Activated CD8-positive, alpha-beta memory T cell treated with anti-CD3 and anti-CD28 coated beads for 48 hours (primary cell): ENCODE measurements at regions not wholly inside any gene's neighbourhood (a gene's known extent, or its start where the extent isn't known, plus 50 kb on each side); places are given as distances from the start of the nearest gene placed in this dataset.

ENCODE experiments used
- DNase-seq, 3 experiments: peaks; one replicate each; pipeline ENCODE4 v3.0.0-alpha.2; 2020; ENCODE audit warnings: low read depth in 2 of 3, low spot score in 2 of 3

DNA sequence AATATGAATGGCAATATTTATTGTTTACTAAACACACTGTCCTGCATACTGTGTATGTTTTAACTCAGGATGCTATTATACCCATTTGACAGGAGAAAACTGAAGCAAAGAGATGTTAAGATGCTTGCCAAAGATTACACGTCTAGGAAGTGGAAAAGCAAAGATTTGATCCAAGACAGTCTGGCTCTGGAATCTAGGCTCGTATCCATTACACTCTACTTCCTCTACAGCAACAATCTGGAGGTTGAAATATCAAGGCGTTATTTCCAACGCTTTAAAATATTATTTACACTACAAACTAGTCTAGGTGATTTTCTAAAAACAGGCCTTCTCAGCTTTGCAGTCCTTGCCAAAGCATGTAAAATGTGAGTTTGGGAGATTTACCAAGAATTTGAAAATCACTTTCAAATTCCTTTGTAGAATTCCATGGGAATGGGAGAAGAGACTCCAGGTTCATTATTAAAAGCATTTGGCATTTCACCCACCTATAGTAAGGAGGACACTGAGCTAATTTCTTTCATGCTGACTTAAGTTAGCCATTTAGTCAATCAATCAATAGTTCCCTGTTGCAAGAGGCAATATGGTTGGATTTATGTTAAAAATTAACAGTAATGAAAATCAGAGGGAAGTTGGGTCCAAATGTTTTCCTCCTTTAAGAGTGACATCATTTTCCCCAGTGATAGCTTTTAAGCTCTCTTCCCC is 356.3 kb upstream of the SMARCA2 start:
- no peak for DNase-seq

DNA sequence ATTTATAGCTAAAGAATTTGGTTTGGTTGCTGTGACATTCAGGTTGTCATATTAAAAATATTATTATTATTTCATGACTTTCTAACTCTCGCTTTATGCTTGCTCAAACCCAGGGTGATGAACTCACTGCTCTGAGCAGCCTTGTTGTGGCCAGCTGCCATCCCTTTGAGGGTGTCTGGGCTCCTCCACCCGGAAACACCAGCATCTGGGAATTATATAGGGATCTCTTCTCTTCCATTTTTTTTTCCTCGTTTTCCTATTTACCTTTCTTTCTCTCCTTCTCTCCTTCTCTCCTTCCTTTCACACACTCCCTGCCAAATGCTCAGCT is 355.8 kb upstream of the SMARCA2 start:
- no peak for DNase-seq

DNA sequence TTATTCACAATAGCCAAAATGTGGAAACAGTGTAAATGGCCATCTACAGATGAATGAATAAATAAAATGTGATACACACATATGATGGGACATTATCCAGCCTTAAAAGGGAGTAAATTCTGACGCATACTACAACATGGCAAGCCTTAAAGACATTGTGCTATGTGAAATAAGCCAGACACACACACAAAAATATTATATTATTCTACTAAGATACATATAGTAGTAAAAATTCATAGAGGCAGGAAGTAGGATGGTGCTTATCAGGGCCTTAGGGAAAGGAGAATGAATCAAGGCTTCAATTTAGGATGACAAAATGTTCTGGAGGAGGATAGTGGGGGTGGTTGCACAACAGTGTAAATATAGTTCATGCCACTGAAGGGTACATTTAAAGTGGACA is 346.7 kb upstream of the SMARCA2 start:
- DNase-seq = no peak

DNA sequence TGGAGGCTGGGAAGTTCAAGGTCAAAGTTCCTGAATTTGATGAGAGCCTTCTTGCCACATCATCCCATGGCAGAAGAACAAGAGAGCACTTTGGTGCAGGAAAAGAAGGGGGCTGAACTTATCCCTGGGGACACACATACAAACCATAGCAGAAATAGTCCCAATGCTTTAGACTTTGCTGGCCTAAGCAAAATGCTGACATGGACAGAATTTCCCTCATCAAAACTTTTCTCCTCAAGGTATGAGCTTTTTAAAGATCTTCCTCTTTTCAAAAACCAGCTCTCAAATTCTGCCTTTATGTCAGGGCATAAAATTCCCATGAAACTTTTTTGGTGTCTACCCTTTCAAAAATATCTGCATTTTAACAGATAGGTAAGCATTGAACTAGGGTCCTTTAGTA is 341.8 kb upstream of the SMARCA2 start:
- no peak for DNase-seq

DNA sequence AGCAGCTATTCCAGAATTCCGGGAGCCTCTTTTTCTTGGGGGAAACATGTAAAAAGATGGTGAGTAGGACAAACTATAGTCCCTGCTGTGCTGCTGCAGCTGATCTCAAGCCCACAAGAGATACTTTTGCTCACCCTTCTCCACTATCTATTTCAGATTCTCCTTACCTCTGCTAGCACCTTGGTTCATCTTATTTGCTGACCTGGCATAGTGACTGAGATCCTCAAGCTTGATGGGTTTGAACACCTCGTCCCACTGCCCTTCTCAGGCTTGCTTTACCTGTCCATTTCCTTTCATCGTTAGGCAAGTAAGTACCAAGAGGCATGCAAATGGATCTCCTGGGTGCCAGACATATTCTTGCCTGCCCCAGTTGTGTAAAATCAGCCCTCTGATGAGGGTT is 338.4 kb upstream of the SMARCA2 start:
- DNase-seq = no peak

DNA sequence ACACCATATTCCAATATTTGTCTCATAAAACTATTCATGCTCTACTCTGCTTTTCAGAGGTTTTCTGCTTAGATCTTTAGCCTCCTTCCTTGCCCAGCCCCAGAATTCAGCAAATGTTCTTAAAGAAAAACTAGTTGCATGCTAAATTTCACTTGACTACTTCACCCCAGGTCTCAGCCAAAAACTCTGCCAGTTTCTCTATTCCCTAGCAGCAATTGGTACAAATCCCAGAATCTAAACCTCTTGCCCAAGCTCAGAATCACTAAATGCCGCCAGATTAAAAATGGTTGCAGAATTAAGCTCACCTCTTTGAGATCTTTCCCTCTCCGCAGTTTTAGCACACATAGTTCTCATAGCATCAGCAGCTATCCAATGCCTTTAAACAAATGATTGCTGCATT is 331.2 kb upstream of the SMARCA2 start:
- no peak for DNase-seq

DNA sequence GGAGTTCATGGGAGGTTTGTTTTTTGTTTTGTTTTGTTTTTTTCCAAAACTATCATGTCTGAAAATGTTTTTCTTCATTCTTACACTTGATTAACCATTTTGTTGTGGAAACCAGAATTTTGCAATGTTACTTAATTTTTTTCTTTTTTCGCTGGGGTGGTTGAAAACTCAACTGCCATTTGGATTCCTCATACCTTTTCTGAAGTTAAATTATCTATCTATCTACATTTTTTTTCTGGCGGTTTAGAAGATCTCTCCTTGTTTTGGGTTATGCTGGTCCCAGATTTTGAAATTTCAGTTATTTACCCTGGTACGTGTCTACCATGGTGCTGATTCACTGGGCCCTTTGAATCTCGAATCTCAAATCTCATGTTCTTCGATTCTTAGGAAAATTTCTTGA is 316.2 kb upstream of the SMARCA2 start:
- DNase-seq = no peak

DNA sequence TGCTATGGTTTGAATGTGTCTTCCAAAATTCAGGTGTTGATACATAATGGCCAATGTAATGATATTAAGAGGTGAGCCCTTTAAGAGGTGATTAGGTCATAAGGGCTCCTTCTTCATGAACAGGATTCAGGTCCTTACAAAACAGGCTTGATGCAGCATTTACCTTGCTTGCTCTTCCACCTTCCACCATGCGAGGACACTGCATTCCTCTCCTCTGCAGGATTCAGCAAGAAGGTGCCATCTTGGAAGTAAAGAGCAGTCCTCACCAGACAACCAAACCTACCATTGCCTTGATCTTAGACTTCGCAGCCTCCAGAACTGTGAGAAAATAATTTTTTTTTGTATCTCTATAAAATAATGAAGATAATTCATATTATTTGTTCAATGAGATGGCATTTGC is 314.0 kb upstream of the SMARCA2 start:
- no peak for DNase-seq

DNA sequence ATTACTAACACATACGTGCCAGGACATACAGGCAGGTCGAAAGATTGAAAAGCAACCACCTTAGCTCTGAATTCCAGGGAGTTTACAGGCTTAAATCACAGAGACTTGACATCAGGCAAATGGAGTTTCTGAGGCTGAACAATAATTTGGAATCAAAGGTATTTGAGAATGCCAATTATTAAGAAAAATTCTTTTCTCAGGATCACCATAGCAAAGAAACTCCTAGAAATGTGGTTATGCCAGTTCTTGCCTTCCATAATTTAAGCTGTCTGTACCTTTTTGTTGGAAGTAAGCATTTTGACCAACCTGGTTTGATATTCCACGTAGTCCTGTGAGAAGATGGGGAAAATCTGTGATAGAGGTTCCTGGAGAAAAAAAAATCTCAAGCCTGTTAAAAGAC is 312.4 kb upstream of the SMARCA2 start:
- no peak for DNase-seq

DNA sequence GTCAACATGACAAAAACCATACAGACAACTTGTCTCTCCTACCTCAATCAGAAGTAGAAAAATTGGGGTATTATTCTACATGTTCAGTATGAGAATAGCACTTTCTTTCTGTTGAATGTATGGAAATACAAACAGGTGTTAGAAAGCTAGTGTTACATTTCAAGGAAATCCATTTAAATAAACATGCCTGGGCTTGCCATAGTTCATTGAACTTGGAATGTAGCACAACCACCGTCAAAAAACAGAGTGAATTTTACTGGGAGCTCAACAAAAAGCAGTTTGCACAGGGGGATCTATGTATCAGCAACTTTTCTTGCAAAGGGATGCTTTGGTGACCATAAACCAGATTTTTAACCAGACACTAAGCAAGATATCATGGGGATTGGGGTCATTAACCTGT is 307.9 kb upstream of the SMARCA2 start:
- DNase-seq = no peak

DNA sequence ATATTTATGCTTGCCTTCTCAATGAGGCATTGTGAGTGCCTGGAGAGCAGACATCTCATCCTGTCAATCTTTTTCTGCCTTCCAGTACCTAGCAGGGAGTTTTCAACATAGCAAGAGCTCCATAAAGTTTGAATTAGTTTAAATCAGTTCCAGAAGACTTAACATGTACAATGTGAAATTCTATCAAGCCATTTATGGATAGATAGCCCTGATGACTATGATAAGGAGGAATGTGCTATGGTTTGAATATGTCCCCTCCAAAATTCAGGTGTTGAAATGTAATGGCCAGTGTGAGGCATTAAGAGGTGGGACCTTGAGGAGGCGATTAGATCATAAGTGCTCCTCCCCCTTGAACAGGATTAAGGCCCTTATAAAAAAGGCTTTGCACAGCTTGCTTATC is 306.9 kb upstream of the SMARCA2 start:
- DNase-seq = no peak

DNA sequence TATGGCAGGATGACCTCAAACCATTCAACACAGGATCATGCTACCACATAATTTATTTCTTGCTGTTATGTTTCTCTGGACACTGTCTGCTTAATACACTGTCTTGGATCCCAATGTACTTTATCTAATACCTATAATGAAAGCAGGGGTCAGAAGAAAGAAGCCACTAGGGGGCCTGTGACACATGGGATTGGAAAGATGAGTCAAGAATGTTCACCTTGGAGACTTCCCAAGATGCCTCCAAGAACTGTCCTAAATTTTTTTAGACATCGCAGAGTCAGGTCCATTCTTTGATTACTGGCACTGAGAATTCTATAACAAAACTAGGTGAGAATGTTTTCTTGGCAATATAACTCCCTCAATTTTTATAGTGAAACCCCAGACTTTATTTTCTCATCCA is 305.8 kb upstream of the SMARCA2 start:
- no peak for DNase-seq

DNA sequence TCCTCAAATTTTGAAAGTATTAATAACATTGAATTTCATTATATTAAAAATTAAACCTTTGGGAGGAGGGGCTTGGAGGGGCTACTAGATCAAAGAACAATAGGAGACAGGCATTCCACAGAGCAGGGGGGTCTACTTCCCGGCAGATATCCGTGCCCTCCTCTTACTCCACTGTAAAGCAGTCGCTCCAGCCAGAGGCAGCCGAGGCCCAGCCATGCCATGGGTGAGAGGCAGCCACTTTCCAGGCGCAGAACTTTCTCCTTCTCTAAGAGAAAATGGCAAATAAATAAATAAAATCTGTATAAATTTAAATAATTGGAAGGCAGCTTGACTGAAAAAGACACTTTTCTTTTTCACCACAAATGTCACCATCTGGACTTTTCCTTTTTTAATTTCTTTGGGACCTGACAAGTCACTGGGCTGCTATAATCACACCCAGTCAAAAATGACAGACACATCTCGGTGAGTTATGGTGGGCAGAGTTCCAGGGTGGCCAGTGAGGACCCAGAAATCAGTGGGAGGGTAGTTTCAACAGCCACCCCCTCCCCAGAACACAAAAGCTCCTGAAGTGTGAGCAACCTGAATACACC is 302.2 kb upstream of the SMARCA2 start:
- no peak for DNase-seq

DNA sequence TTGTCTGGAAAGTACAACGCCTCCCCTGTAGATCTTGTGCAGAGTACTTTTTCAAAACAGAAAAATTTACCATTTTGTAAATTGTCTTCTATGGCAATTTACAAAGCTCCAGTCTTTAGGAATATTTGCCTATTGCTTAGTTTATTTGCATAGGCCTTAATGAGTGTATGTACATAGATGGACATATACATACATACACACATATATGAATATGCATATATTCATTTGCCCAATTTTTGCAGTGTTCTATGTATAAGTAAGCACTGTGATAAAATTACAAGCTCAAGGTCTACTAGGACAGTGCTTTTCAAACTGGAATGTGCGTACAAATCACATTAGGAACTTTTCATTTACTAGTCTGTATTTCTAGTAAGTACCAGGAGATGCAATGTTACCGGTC is 301.3 kb upstream of the SMARCA2 start:
- DNase-seq = no peak

DNA sequence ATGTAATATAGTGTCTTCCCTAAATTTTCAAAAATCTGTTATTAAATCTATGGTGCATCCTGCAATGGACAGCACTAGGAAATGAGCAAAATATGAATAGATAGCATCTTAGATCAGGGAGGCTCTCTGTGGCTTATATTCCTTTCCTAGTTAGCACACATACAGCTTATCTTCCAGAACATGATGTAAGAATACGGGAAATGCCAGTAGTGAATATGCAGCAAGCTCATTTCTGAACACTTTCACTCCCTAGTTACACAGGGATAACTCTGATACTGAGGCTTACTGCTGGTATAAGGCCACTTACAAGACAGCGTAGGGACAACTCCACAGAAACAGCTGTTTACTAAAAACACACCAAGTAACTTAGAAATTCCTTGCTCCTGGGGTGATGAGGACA is 297.3 kb upstream of the SMARCA2 start:
- DNase-seq = no peak

DNA sequence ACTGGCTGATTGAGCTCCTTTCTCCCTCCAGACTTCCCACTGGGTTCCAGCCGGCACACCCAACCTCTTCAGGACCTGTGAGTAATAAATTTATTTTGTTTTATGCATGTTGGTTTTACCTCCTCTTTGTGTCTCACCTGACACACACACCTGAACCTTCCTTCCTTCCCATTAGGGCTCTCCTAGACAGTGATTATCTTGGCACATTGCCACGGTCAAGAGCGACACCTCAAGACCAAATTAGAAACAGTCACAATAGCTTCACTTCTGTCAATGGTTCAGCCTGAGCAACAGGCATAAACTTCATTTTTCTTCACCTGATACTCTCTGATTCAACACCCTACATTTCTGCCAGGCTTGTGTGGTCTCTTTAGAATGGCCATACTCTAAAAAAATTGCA is 296.3 kb upstream of the SMARCA2 start:
- DNase-seq = no peak

DNA sequence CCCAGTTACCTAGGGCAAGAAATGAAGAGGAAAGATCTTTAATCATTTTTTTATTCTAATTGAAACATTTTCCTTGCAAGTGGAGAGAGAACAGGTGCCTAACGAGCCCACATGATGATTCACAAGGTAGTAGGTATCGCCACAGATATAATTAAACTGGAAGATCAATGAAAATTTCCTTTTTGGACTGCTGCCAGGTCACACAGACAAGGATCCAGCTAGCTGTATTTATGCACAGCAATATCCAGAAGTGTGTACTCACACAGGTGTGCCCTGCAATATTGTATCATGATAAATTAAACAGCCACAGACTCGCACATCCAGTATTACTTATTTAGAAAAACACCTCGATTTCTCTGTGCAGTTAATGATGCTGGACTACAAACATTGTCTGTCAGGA is 294.0 kb upstream of the SMARCA2 start:
- DNase-seq = no peak

DNA sequence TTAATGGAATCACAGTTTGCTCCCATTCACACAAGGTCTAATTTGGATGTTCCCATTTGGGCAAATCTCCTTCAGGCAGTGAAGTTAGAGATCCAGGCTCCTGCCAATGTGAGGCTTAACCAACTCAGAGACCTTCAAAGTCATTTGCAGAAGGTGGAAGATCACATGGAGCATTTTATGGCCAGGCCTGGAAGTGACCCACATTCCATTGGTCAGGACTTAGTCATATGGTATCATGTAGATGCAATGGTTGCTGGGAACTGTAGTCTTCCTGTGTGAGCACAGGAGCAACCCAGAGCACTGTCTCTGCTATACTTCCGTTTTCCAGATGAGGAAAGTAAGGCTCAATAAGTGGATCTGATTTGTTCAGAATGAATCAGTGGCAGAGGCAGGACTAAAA is 292.7 kb upstream of the SMARCA2 start:
- no peak for DNase-seq

DNA sequence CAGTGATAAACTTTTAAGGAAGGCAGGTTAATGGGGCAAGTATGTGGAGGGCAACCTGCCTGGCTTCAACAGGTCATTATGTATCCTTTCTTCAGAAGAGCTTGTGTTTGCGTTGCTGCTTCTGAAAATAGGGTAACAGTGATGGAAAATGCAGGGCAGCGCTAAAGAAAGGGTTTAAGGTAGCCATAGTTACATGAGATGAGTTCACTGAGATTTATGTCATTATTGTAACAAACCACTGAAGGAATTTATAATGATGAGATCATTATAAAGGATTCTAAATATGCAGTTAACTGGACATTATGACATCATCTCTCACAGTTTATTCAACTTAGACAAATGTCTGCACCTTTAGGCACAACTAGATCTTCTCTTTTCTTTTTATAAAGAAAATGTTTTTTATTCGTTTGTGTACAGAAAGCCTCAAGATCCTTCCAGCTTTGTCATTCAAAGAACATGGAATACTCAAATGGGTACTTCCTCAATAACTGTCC is 291.6 kb upstream of the SMARCA2 start:
- no peak for DNase-seq

DNA sequence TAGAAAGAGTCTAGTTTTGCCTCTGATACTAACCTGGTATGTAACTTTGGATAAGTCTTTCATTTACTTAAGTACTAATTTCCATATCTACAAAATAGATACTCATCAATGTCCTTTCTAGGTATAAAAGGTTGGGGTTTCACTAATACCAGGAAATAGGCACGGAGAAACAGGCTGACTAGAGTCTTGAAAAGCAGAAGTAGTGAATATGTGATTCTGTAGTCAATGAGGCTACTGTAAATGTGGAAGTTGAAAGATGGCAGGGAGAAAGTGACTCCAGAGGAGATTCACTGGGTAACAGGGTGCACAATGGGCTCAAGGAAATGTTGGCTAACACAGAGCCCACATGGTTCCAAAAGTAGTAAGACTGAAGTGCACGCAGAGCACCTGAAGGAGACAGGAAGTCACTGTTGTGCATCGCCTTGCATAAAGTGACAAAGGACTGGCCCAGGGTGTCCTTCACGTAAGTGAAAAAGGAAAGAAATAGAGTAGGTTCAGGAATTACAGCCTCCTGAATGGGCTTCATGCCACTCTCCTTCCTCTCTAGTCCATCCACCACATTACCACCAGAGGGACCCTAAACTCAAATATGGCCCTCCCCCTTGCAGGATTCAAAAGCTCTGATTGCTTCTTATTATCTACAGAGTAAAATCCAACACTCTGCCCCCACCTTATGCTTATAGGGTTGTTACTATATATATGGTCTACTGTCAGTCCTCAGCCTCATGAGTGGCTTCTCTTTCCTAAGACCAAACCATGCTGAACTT is 288.0 kb upstream of the SMARCA2 start:
- DNase-seq = no peak

DNA sequence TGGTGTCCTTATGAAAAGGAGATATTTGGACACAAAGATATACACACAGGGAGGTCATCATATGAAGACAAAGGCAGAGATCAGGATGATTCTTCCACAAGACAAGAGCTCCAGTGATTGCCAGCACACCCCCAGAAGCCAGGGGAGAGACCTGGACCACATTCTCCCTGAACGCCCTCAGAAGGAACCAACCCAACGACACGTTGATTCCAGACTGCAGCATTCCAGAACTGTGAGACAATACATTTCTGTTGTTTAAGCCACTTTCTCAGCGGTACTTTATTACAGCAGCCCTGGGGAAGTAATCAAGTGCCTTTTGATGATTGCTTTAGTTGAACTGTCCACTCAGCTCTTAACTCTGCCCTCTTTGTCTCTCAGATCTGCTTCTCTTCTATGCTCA is 285.5 kb upstream of the SMARCA2 start:
- no peak for DNase-seq

DNA sequence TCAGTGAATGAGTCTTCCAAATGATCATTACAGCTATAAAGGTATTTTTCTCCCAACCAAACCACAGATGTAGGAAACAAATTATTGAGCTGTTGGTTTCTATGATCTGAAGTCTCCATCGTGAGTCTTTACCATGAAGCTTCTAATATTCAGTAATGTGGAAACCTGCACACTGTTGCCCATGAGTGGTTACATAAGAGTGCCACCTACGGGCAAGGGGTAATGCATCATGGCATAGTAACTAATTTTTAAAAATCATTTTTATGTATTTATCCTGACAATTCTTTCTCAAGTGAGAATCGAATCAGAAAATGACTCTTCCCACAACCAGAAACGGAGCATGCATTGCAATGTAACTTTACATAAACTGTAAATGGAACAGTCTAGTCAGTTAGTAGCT is 282.5 kb upstream of the SMARCA2 start:
- no peak for DNase-seq
